Left lobe of liver (tissue), 2 donors: ENCODE measurements at regions not wholly inside any gene's neighbourhood (a gene's known extent, or its start where the extent isn't known, plus 50 kb on each side); places are given as distances from the start of the nearest gene placed in this dataset.

ENCODE experiments used
- ATAC-seq: fragments of 200-7000 bp; cut with Tn5 transposase; one replicate; pipeline ENCODE4 v1.9.1; 2020; ENCODE audit warnings: mild to moderate bottlenecking, moderate library complexity
- DNase-seq: peaks from one replicate; pipeline ENCODE4 v3.0.0-alpha.2; 2020; ENCODE audit warnings: low spot score
- donor health status: DM: no; HTN: no; CAD: no; lungs with moderate emphysema.
- donor health status: DM: no; HTN: yes; CAD: no.

GRCh38 chr2:15701341-15701907 is 109.8 kb downstream of the DDX1 start:
- DNase-seq: no peak
- no peak for ATAC-seq

- ATAC-seq (no peak), DNase-seq (no peak)
Observed at GRCh38 chr2:15701991-15702390, 110.3 kb downstream of the DDX1 start.

- DNase-seq (no peak), ATAC-seq (peak; percentile 89)
Observed at GRCh38 chr2:15702452-15702851, 110.8 kb downstream of the DDX1 start.

GRCh38 chr2:15703365-15703869 is 111.7 kb downstream of the DDX1 start:
- no peak for ATAC-seq
- DNase-seq: no peak

GRCh38 chr2:15704086-15704787 is 112.6 kb downstream of the DDX1 start:
- peak; percentile 36 for ATAC-seq
- DNase-seq: no peak

GRCh38 chr2:15704788-15705115 is 113.1 kb downstream of the DDX1 start:
- ATAC-seq (no peak), DNase-seq (no peak)

GRCh38 chr2:15705310-15705709 is 113.6 kb downstream of the DDX1 start:
- ATAC-seq: no peak
- no peak for DNase-seq

GRCh38 chr2:15705839-15706386 is 114.2 kb downstream of the DDX1 start:
- no peak for DNase-seq
- ATAC-seq: no peak

- DNase-seq: no peak
- ATAC-seq: no peak
Observed at GRCh38 chr2:15706424-15706823, 114.8 kb downstream of the DDX1 start.

- no peak for ATAC-seq
Observed at GRCh38 chr2:15706986-15707632, 115.4 kb downstream of the DDX1 start.

GRCh38 chr2:15708161-15708560 is 116.5 kb downstream of the DDX1 start:
- ATAC-seq (no peak), DNase-seq (no peak)

More at GRCh38 chr2:15706986-15707632, 115.4 kb downstream of the DDX1 start:
- no peak for DNase-seq

- ATAC-seq: peak; percentile 28
- DNase-seq: no peak
Observed at GRCh38 chr2:15708865-15709820, 117.5 kb downstream of the DDX1 start.

- ATAC-seq: no peak
- no peak for DNase-seq
Observed at GRCh38 chr2:15711126-15711860, 119.6 kb downstream of the DDX1 start.

- no peak for ATAC-seq
Observed at GRCh38 chr2:15712551-15713342, 121.1 kb downstream of the DDX1 start.

GRCh38 chr2:15713475-15713874 is 121.8 kb downstream of the DDX1 start:
- ATAC-seq (no peak), DNase-seq (no peak)

More at GRCh38 chr2:15712551-15713342, 121.1 kb downstream of the DDX1 start:
- no peak for DNase-seq

GRCh38 chr2:15714002-15714401 is 122.3 kb downstream of the DDX1 start:
- no peak for ATAC-seq
- DNase-seq: no peak

GRCh38 chr2:15714609-15715008 is 122.9 kb downstream of the DDX1 start:
- ATAC-seq (no peak), DNase-seq (no peak)

- no peak for DNase-seq
- ATAC-seq: no peak
Observed at GRCh38 chr2:15715596-15715995, 123.9 kb downstream of the DDX1 start.
